ENCODE measurements at regions not wholly inside any gene's neighbourhood (a gene's known extent, or its start where the extent isn't known, plus 50 kb on each side); places are given as distances from the start of the nearest gene placed in this dataset.
"Not testable (repeated sequence)": the region's sequence is repeated elsewhere in the genome, so short reads cannot be mapped to it uniquely, and the experiment has no call there.

DNA sequence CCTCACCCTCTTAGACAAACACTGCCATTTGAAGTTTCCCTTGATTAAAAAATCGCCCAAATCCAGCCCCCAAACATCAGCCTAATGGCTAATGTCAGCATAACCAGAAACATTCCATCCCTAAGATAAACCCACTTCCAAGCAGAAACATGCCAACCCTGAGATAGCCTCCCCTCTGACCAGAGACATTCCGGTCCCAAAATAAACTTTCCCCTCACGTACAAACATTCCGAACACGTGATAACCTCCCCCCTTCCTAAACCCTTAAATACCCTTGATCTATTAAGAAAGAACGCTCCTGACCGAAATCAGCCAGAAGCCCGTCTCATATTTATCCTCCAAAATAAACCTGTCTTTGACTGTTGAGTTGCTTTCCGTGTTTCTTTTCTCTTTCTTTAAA, 237.2 kb downstream of the ASMT start:
- H2AFZ ChIP-seq (ENCODE audit: low read length) = no peak overlapping the region
- H3K9me3 ChIP-seq (ENCODE audit: insufficient read depth, low read depth, low read length) = no peaks in the 10 kb centered on the region
- no peaks in the 10 kb centered on the region for H3K36me3 ChIP-seq (ENCODE audit: insufficient read depth, low read length)
- no peak overlapping the region for H3K4me3 ChIP-seq (ENCODE audit: low read length, poor library complexity, severe bottlenecking)
- no peak overlapping the region for H3K4me2 ChIP-seq (ENCODE audit: low read depth, low read length, poor library complexity, severe bottlenecking)
- H3K9me2 ChIP-seq (replicated peaks; ENCODE audit: low read depth, low read length) = no peaks in the 10 kb centered on the region
- H3K27me3 ChIP-seq (ENCODE audit: insufficient read depth, low read length, poor library complexity, severe bottlenecking) = no peaks in the 10 kb centered on the region
- TF ChIP-seq, protein P1, sequence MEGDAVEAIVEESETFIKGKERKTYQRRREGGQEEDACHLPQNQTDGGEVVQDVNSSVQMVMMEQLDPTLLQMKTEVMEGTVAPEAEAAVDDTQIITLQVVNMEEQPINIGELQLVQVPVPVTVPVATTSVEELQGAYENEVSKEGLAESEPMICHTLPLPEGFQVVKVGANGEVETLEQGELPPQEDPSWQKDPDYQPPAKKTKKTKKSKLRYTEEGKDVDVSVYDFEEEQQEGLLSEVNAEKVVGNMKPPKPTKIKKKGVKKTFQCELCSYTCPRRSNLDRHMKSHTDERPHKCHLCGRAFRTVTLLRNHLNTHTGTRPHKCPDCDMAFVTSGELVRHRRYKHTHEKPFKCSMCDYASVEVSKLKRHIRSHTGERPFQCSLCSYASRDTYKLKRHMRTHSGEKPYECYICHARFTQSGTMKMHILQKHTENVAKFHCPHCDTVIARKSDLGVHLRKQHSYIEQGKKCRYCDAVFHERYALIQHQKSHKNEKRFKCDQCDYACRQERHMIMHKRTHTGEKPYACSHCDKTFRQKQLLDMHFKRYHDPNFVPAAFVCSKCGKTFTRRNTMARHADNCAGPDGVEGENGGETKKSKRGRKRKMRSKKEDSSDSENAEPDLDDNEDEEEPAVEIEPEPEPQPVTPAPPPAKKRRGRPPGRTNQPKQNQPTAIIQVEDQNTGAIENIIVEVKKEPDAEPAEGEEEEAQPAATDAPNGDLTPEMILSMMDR (conservative IDR thresholded peaks at IDR 0.05; ENCODE audit: low read length) = no peak
- no peak for TF ChIP-seq EZH2phosphoT487 (IDR thresholded peaks at IDR 0.05; ENCODE audit: borderline replicate concordance)
- H3K4me1 ChIP-seq (ENCODE audit: insufficient read depth, low read length, poor library complexity, severe bottlenecking) = no peaks in the 10 kb centered on the region
- H3F3A ChIP-seq (ENCODE audit: low read depth) = no peaks in the 10 kb centered on the region
- H3K9ac ChIP-seq (ENCODE audit: low read depth, low read length, poor library complexity, severe bottlenecking) = no peak overlapping the region
- H3K79me2 ChIP-seq (ENCODE audit: insufficient read depth, low read length) = no peaks in the 10 kb centered on the region
- H4K20me1 ChIP-seq (ENCODE audit: insufficient read depth, low read length, poor library complexity, severe bottlenecking) = no peaks in the 10 kb centered on the region

- no peak overlapping the region for H2AFZ ChIP-seq (ENCODE audit: low read length)
- no peaks in the 10 kb centered on the region for H3K9me2 ChIP-seq (replicated peaks; ENCODE audit: low read depth, low read length)
- TF ChIP-seq, protein P1 (conservative IDR thresholded peaks at IDR 0.05; ENCODE audit: low read length) = no peak
- TF ChIP-seq EZH2phosphoT487 (IDR thresholded peaks at IDR 0.05; ENCODE audit: borderline replicate concordance) = no peak
- no peaks in the 10 kb centered on the region for H4K20me1 ChIP-seq (ENCODE audit: insufficient read depth, low read length, poor library complexity, severe bottlenecking)
- H3K79me2 ChIP-seq (ENCODE audit: insufficient read depth, low read length) = no peaks in the 10 kb centered on the region
- H3K9me3 ChIP-seq (ENCODE audit: insufficient read depth, low read depth, low read length) = no peaks in the 10 kb centered on the region
- H3F3A ChIP-seq (ENCODE audit: low read depth) = no peaks in the 10 kb centered on the region
- H3K27me3 ChIP-seq (ENCODE audit: insufficient read depth, low read length, poor library complexity, severe bottlenecking) = no peaks in the 10 kb centered on the region
- no peak overlapping the region for H3K4me3 ChIP-seq (ENCODE audit: low read length, poor library complexity, severe bottlenecking)
- no peak overlapping the region for H3K4me2 ChIP-seq (ENCODE audit: low read depth, low read length, poor library complexity, severe bottlenecking)
- no peaks in the 10 kb centered on the region for H3K4me1 ChIP-seq (ENCODE audit: insufficient read depth, low read length, poor library complexity, severe bottlenecking)
- H3K9ac ChIP-seq (ENCODE audit: low read depth, low read length, poor library complexity, severe bottlenecking) = no peak overlapping the region
- H3K36me3 ChIP-seq (ENCODE audit: insufficient read depth, low read length) = no peaks in the 10 kb centered on the region
Observed at GRCh38 chrX:1853447-1853846, 238.6 kb downstream of the ASMT start.

GRCh38 chrX:1853916-1854315, 239.1 kb downstream of the ASMT start:
- Histone ChIP-seq H3F3A (ENCODE audit: low read depth) (no peaks in the 10 kb centered on the region), H3K9me3 (ENCODE audit: insufficient read depth, low read depth, low read length) (no peaks in the 10 kb centered on the region), H3K4me2 (ENCODE audit: low read depth, low read length, poor library complexity, severe bottlenecking) (no peak overlapping the region), H3K4me1 (ENCODE audit: insufficient read depth, low read length, poor library complexity, severe bottlenecking) (no peaks in the 10 kb centered on the region), H3K9me2 (replicated peaks; ENCODE audit: low read depth, low read length) (no peaks in the 10 kb centered on the region), H3K4me3 (ENCODE audit: low read length, poor library complexity, severe bottlenecking) (no peak overlapping the region), H3K36me3 (ENCODE audit: insufficient read depth, low read length) (no peaks in the 10 kb centered on the region), H3K27me3 (ENCODE audit: insufficient read depth, low read length, poor library complexity, severe bottlenecking) (no peaks in the 10 kb centered on the region), H3K79me2 (ENCODE audit: insufficient read depth, low read length) (no peaks in the 10 kb centered on the region), H3K9ac (ENCODE audit: low read depth, low read length, poor library complexity, severe bottlenecking) (no peak overlapping the region), H2AFZ (ENCODE audit: low read length) (no peak overlapping the region), H4K20me1 (ENCODE audit: insufficient read depth, low read length, poor library complexity, severe bottlenecking) (no peaks in the 10 kb centered on the region)
- no peak for TF ChIP-seq EZH2phosphoT487 (IDR thresholded peaks at IDR 0.05; ENCODE audit: borderline replicate concordance)
- TF ChIP-seq, protein P1 (conservative IDR thresholded peaks at IDR 0.05; ENCODE audit: low read length) = no peak

- not testable (repeated sequence) for H3F3A ChIP-seq (ENCODE audit: low read depth); H3K9ac ChIP-seq (ENCODE audit: low read depth, low read length, poor library complexity, severe bottlenecking); H3K79me2 ChIP-seq (ENCODE audit: insufficient read depth, low read length); H3K9me3 ChIP-seq (ENCODE audit: insufficient read depth, low read depth, low read length); H3K9me2 ChIP-seq (replicated peaks; ENCODE audit: low read depth, low read length); H3K4me3 ChIP-seq (ENCODE audit: low read length, poor library complexity, severe bottlenecking); H3K4me1 ChIP-seq (ENCODE audit: insufficient read depth, low read length, poor library complexity, severe bottlenecking); H3K4me2 ChIP-seq (ENCODE audit: low read depth, low read length, poor library complexity, severe bottlenecking); H3K36me3 ChIP-seq (ENCODE audit: insufficient read depth, low read length); H2AFZ ChIP-seq (ENCODE audit: low read length); H4K20me1 ChIP-seq (ENCODE audit: insufficient read depth, low read length, poor library complexity, severe bottlenecking); H3K27me3 ChIP-seq (ENCODE audit: insufficient read depth, low read length, poor library complexity, severe bottlenecking)
Observed at GRCh38 chrX:1854861-1855260, 240.0 kb downstream of the ASMT start.

- not testable (repeated sequence) for H3K4me1 ChIP-seq (ENCODE audit: insufficient read depth, low read length, poor library complexity, severe bottlenecking); H3K9me3 ChIP-seq (ENCODE audit: insufficient read depth, low read depth, low read length); H3K79me2 ChIP-seq (ENCODE audit: insufficient read depth, low read length); H3K4me3 ChIP-seq (ENCODE audit: low read length, poor library complexity, severe bottlenecking); H3K27me3 ChIP-seq (ENCODE audit: insufficient read depth, low read length, poor library complexity, severe bottlenecking); H4K20me1 ChIP-seq (ENCODE audit: insufficient read depth, low read length, poor library complexity, severe bottlenecking); H3K36me3 ChIP-seq (ENCODE audit: insufficient read depth, low read length); H3K9me2 ChIP-seq (replicated peaks; ENCODE audit: low read depth, low read length); H3K4me2 ChIP-seq (ENCODE audit: low read depth, low read length, poor library complexity, severe bottlenecking); H3F3A ChIP-seq (ENCODE audit: low read depth); H3K9ac ChIP-seq (ENCODE audit: low read depth, low read length, poor library complexity, severe bottlenecking); H2AFZ ChIP-seq (ENCODE audit: low read length)
Observed at GRCh38 chrX:1859266-1859665, 244.4 kb downstream of the ASMT start.

Measured in Loucy (cell line).